ENCODE measurements at regions not wholly inside any gene's neighbourhood (a gene's known extent, or its start where the extent isn't known, plus 50 kb on each side); places are given as distances from the start of the nearest gene placed in this dataset.

- DNase-seq (ENCODE audit: low read depth in 2 of 2) = no peak
Measured at GRCh38 chr10:29395409-29395808, 106.5 kb downstream of the LYZL1 start.

GRCh38 chr10:29397221-29397620 is 108.4 kb downstream of the LYZL1 start:
- DNase-seq (ENCODE audit: low read depth in 2 of 2) = no peak

- DNase-seq (ENCODE audit: low read depth in 2 of 2) = no peak
Measured at GRCh38 chr10:29403208-29403607, 114.3 kb downstream of the LYZL1 start.

- DNase-seq (ENCODE audit: low read depth in 2 of 2) = no peak
Measured at GRCh38 chr10:29407280-29407858, 118.5 kb downstream of the LYZL1 start.
